K562 (cell line): ENCODE measurements at regions not wholly inside any gene's neighbourhood (a gene's known extent, or its start where the extent isn't known, plus 50 kb on each side); places are given as distances from the start of the nearest gene placed in this dataset.

ENCODE experiments used
- ATAC-seq: fragments of 200-7000 bp; cut with Tn5 transposase; 3 replicates; pipeline ENCODE4 v1.9.1; 2020; ENCODE audit warnings: moderate library complexity
- BruUV-seq: library from RNA; stranded (reverse); fragments of 400-500 nt; replicated peaks from 2 replicates; lab custom pipeline; 2021; lab: Mats Ljungman, UMichigan
- CTCF ChIA-PET: fragments of 300-600 bp; formaldehyde crosslinking; extraction: SDS; loops from one replicate; lab custom pipeline; 2021; ENCODE audit warnings: low intra/inter-chr PET ratio; lab: Yijun Ruan, JAX
- POLR2A ChIA-PET: fragments of 300-600, 350-650 bp; sonication (Branson Sonifier 250); formaldehyde crosslinking; extraction: SDS; loops from one replicate; lab custom pipeline; 2021; ENCODE audit warnings: antibody characterized with exemption, inconsistent platforms; lab: Yijun Ruan, JAX
- DNase-seq, 4 experiments: peaks; one replicate each; pipeline versions ENCODE4 v3.0.0 to v3.0.0-alpha.2; 2011 to 2018; ENCODE audit warnings: low spot score in 3 of 4, mixed read lengths in 3 of 4; ENCODE audit errors: extremely low read depth in 1 of 4
- FAIRE-seq: peaks from 2 replicates; lab custom pipeline; 2011; peaks lifted over from hg19 to GRCh38; lab: Jason Lieb, UNC
- H2AFZ ChIP-seq: 2 replicates; pipeline ENCODE4 v1.6.0; 2011; ENCODE audit warnings: low read depth, low read length, control low read depth, inconsistent platforms
- H3K27ac ChIP-seq: fragments of 200-600 bp; 3 replicates; pipeline ENCODE4 v1.8.0; 2011; ENCODE audit warnings: low read depth, mild to moderate bottlenecking, control low read depth, inconsistent platforms, low read length, moderate library complexity, mixed read lengths; ENCODE audit errors: extremely low read depth
- H3K27me3 ChIP-seq, 2 experiments: fragments of 300-600 bp in 1 of 2; 2 replicates in 1 of 2; 3 replicates in 1 of 2; pipeline versions ENCODE4 v1.6.0 to v1.8.0; 2011; ENCODE audit warnings: inconsistent platforms in 2 of 2, low read length in 2 of 2, mild to moderate bottlenecking in 1 of 2, mixed read lengths in 1 of 2, moderate library complexity in 1 of 2; ENCODE audit not compliant: control insufficient read depth in 2 of 2, insufficient read depth in 2 of 2
- H3K36me3 ChIP-seq: fragments of 300-600 bp; 3 replicates; pipeline ENCODE4 v1.8.0; 2011; ENCODE audit warnings: mild to moderate bottlenecking, low read length, inconsistent platforms; ENCODE audit not compliant: control insufficient read depth, insufficient read depth
- H3K4me1 ChIP-seq, 2 experiments: fragments of 200-600 bp in 1 of 2; replicated peaks in 1 of 2; 2 replicates in 1 of 2; 3 replicates in 1 of 2; pipeline versions ENCODE4 v1.5.1 to v1.8.0; 2011; ENCODE audit warnings: inconsistent platforms in 2 of 2, low read length in 2 of 2, mild to moderate bottlenecking in 1 of 2, mixed read lengths in 1 of 2, moderate library complexity in 1 of 2; ENCODE audit not compliant: control insufficient read depth in 2 of 2, insufficient read depth in 2 of 2
- H3K4me2 ChIP-seq: 2 replicates; pipeline ENCODE4 v1.6.1; 2011; ENCODE audit warnings: low read length, control low read depth, inconsistent platforms, mixed read lengths; ENCODE audit not compliant: insufficient read depth
- H3K4me3 ChIP-seq: fragments of 200-600 bp; sonication (generic), shearing (Covaris generic); 2 replicates; pipeline ENCODE4 v1.5.1; 2016; ENCODE audit warnings: control low read depth, inconsistent platforms
- H3K79me2 ChIP-seq: fragments of 200-600 bp; 3 replicates; pipeline ENCODE4 v1.8.0; 2011; ENCODE audit warnings: low read length, inconsistent platforms; ENCODE audit not compliant: control insufficient read depth, insufficient read depth
- H3K9ac ChIP-seq, 2 experiments: 2 replicates each; pipeline versions ENCODE4 v1.6.0 to v1.6.1; 2011; ENCODE audit warnings: low read depth in 2 of 2, low read length in 2 of 2, control low read depth in 1 of 2, inconsistent platforms in 1 of 2, mild to moderate bottlenecking in 1 of 2, mixed read lengths in 1 of 2; ENCODE audit not compliant: insufficient read depth in 1 of 2
- H3K9me1 ChIP-seq: one replicate; pipeline ENCODE4 v1.6.0; 2011; ENCODE audit warnings: inconsistent platforms, mild to moderate bottlenecking, low read length, moderate library complexity; ENCODE audit not compliant: control insufficient read depth, insufficient read depth
- H3K9me3 ChIP-seq: replicated peaks from 2 replicates; pipeline ENCODE4 v1.5.1; 2011; ENCODE audit warnings: low read depth, low read length, inconsistent platforms; ENCODE audit not compliant: control insufficient read depth, insufficient read depth
- H4K20me1 ChIP-seq: replicated peaks from 2 replicates; pipeline ENCODE4 v1.6.1; 2011; ENCODE audit warnings: low read length, inconsistent platforms, mixed read lengths; ENCODE audit not compliant: control insufficient read depth, insufficient read depth
- BCOR ChIP-seq: fragments of 450-650 bp; IDR thresholded peaks from 2 replicates; pipeline ENCODE4 v1.6.1; 2016
- CBX2 ChIP-seq: fragments of 200-600 bp; sonication (generic); IDR thresholded peaks from one replicate; pipeline ENCODE4 v1.6.1; 2012; ENCODE audit warnings: mild to moderate bottlenecking, low read length, inconsistent platforms; ENCODE audit not compliant: insufficient read depth, poor library complexity, severe bottlenecking
- CBX8 ChIP-seq: fragments of 200-600 bp; sonication (generic); IDR thresholded peaks from 2 replicates; pipeline ENCODE4 v1.6.1; 2012; ENCODE audit warnings: borderline replicate concordance, mixed run types, low read depth, mild to moderate bottlenecking, moderate library complexity, mixed read lengths, low read length, control low read depth, inconsistent platforms; ENCODE audit not compliant: poor library complexity, severe bottlenecking; ENCODE audit errors: extremely low read depth
- KLF6 ChIP-seq: fragments of 250-450 bp; sonication (Bioruptor Pico); IDR thresholded peaks from 2 replicates; pipeline ENCODE4 v1.4.0; 2020; ENCODE audit warnings: mild to moderate bottlenecking, moderate library complexity, borderline replicate concordance
- NFATC3 ChIP-seq: fragments of 450-650 bp; IDR thresholded peaks from 2 replicates; pipeline ENCODE4 v1.6.1; 2017; ENCODE audit warnings: mild to moderate bottlenecking
- NONO ChIP-seq, 2 experiments: fragments of 200-400 bp in 1 of 2; fragments of 450-650 bp in 1 of 2; formaldehyde crosslinking in 1 of 2; IDR thresholded peaks; 2 replicates each; pipeline ENCODE4 v1.6.1; 2017; ENCODE audit warnings: low read depth in 2 of 2, mild to moderate bottlenecking in 2 of 2, moderate library complexity in 2 of 2, low read length in 1 of 2
- PHF20 ChIP-seq: fragments of 450-650 bp; IDR thresholded peaks from 2 replicates; pipeline ENCODE4 v1.6.1; 2018; ENCODE audit not compliant: partially characterized antibody
- RBM15 ChIP-seq: fragments of 200-400 bp; formaldehyde crosslinking; IDR thresholded peaks from 2 replicates; pipeline ENCODE4 v1.6.1; 2018; ENCODE audit warnings: mild to moderate bottlenecking, low read length, moderate library complexity; ENCODE audit not compliant: insufficient read depth
- SNAPC5 ChIP-seq: fragments of 250-450 bp; sonication (Bioruptor Pico); IDR thresholded peaks from 2 replicates; pipeline ENCODE4 v1.8.0; 2021; ENCODE audit warnings: moderate library complexity, mild to moderate bottlenecking, inconsistent platforms
- TSC22D4 ChIP-seq: fragments of 450-650 bp; IDR thresholded peaks from 2 replicates; pipeline ENCODE4 v1.6.1; 2016; ENCODE audit warnings: missing genetic modification characterization, missing biosample characterization, control low read depth
- ZBTB33 ChIP-seq: sonication (generic); formaldehyde crosslinking; IDR thresholded peaks from 2 replicates; pipeline ENCODE4 v1.8.1; 2023; ENCODE audit warnings: mild to moderate bottlenecking, missing genetic modification reagents
- ZNF384 ChIP-seq: IDR thresholded peaks from 2 replicates; pipeline ENCODE4 v1.6.1; 2012; ENCODE audit warnings: low read depth, low read length, improper control_type of control experiment
- ZZZ3 ChIP-seq: fragments of 450-650 bp; IDR thresholded peaks from 2 replicates; pipeline ENCODE4 v1.6.1; 2016; ENCODE audit warnings: antibody characterized with exemption, mild to moderate bottlenecking, moderate library complexity
- WGBS: fragments of 100-300 bp; shearing (Covaris generic); methylation state at CpG from one replicate; pipeline ENCODE4 v1.1.6; 2016; ENCODE audit warnings: low coverage, mixed read lengths; ENCODE audit not compliant: insufficient coverage; ENCODE audit errors: missing lambda C conversion rate; 5-methylcytosine and 5-hydroxymethylcytosine counted together
- in situ Hi-C: fragments of 300-500 bp; cut with MboI; formaldehyde crosslinking; loops from 4 replicates; pipeline ENCODE4 v1.15.0; 2018; ENCODE audit warnings: inconsistent platforms, mixed read lengths
- intact Hi-C: fragments of 100-400 bp; cut with micrococcal nuclease; formaldehyde crosslinking; loops from 2 replicates; pipeline ENCODE4 v1.14.2; 2022

- WGBS = 100% methylated on average over 2 of the region's 2 CpGs
- Histone ChIP-seq H3K4me1 (peaks cover 0 to 18% of the 10 kb centered on the region in 2 experiments; a peak in 4 of 5 replicates), H3K4me3 (no peak overlapping the region), H3K4me2 (no peak overlapping the region), H3K27me3 (no peaks in the 10 kb centered on the region), H3K27ac (no peak overlapping the region), H3K9me3 (no peaks in the 10 kb centered on the region), H3K9ac (no peak overlapping the region), H4K20me1 (no peaks in the 10 kb centered on the region), H3K36me3 (no peaks in the 10 kb centered on the region), H2AFZ (no peak overlapping the region), H3K79me2 (no peaks in the 10 kb centered on the region), H3K9me1 (no peaks in the 10 kb centered on the region)
- ChIA-PET POLR2A (no interaction called here), CTCF (no interaction called here)
- no peak for ATAC-seq
- intact Hi-C loops = loop anchor here (5.0 kb wide), 1 partner anchor 67 kb away; the partner anchor contains the start of gene ATG10
- TF ChIP-seq CBX8 (no peak), ZBTB33 (no peak), TSC22D4 (tag) (no peak), BCOR (no peak), RBM15 (no peak), CBX2 (no peak), PHF20 (no peak), ZNF384 (no peak), SNAPC5 (CRISPR knock-in tag) (no peak), ZZZ3 (no peak), NONO (IDR thresholded peaks at IDR 0.05; ENCODE audit: low read depth in 2 of 2, low read length in 1 of 2) (no peak), KLF6 (CRISPR knock-in tag) (no peak), NFATC3 (no peak)
- in situ Hi-C loops = no loop called here
- no peak for DNase-seq
- no peak for FAIRE-seq
- BruUV-seq = no TSS peak
Observed at GRCh38 chr5:81904861-81905260, 67.0 kb upstream of the ATG10 start.
